Astrocyte (in vitro differentiated cells and primary cell): ENCODE measurements at regions not wholly inside any gene's neighbourhood (a gene's known extent, or its start where the extent isn't known, plus 50 kb on each side); places are given as distances from the start of the nearest gene placed in this dataset.

Source experiments
- DNase-seq: peaks from one replicate; pipeline ENCODE4 v3.0.0-alpha.2; 2010; ENCODE audit warnings: low read depth
- FAIRE-seq: peaks from 2 replicates; lab custom pipeline; 2011; peaks lifted over from hg19 to GRCh38; lab: Jason Lieb, UNC
- H2AFZ ChIP-seq: 2 replicates; pipeline ENCODE4 v1.6.0; 2012; ENCODE audit warnings: low read depth, low read length, inconsistent platforms
- H3K27ac ChIP-seq: 2 replicates; pipeline ENCODE4 v1.5.1; 2011; ENCODE audit warnings: low read depth, low read length, inconsistent platforms
- H3K27me3 ChIP-seq: 2 replicates; pipeline ENCODE4 v1.6.0; 2011; ENCODE audit warnings: low read length, inconsistent platforms; ENCODE audit not compliant: insufficient read depth
- H3K36me3 ChIP-seq: 2 replicates; pipeline ENCODE4 v1.5.1; 2011; ENCODE audit warnings: low read length, inconsistent platforms; ENCODE audit not compliant: insufficient read depth
- H3K4me1 ChIP-seq: 2 replicates; pipeline ENCODE4 v1.5.1; 2011; ENCODE audit warnings: low read length, inconsistent platforms; ENCODE audit not compliant: insufficient read depth
- H3K4me2 ChIP-seq: 2 replicates; pipeline ENCODE4 v1.6.0; 2012; ENCODE audit warnings: low read length, inconsistent platforms
- H3K4me3 ChIP-seq: 2 replicates; pipeline ENCODE4 v1.5.1; 2011; ENCODE audit warnings: low read depth, mild to moderate bottlenecking, low read length, inconsistent platforms; ENCODE audit not compliant: insufficient read depth
- H3K79me2 ChIP-seq: 2 replicates; pipeline ENCODE4 v1.6.0; 2012; ENCODE audit warnings: mild to moderate bottlenecking, low read length, inconsistent platforms; ENCODE audit not compliant: insufficient read depth
- H3K9ac ChIP-seq: 2 replicates; pipeline ENCODE4 v1.6.0; 2012; ENCODE audit warnings: mild to moderate bottlenecking, low read length, inconsistent platforms
- H3K9me3 ChIP-seq: 2 replicates; pipeline ENCODE4 v1.5.1; 2012; ENCODE audit warnings: low read depth, mild to moderate bottlenecking, low read length, inconsistent platforms; ENCODE audit not compliant: insufficient read depth
- H4K20me1 ChIP-seq: 2 replicates; pipeline ENCODE4 v1.6.0; 2012; ENCODE audit warnings: low read length, inconsistent platforms; ENCODE audit not compliant: insufficient read depth
- H3K27ac Mint-ChIP-seq: one replicate; pipeline ENCODE4 v1.8.0; 2021; ENCODE audit warnings: mild to moderate bottlenecking, mixed read lengths; ENCODE audit not compliant: unreplicated experiment
- H3K27me3 Mint-ChIP-seq: one replicate; pipeline ENCODE4 v1.8.0; 2021; ENCODE audit warnings: low read depth, mixed read lengths; ENCODE audit not compliant: unreplicated experiment
- H3K36me3 Mint-ChIP-seq: one replicate; pipeline ENCODE4 v1.8.0; 2021; ENCODE audit warnings: low read depth, mixed read lengths; ENCODE audit not compliant: unreplicated experiment
- H3K4me1 Mint-ChIP-seq: one replicate; pipeline ENCODE4 v1.8.0; 2021; ENCODE audit warnings: low read depth, mixed read lengths; ENCODE audit not compliant: unreplicated experiment
- H3K4me3 Mint-ChIP-seq: one replicate; pipeline ENCODE4 v1.8.0; 2021; ENCODE audit warnings: mild to moderate bottlenecking, moderate library complexity, mixed read lengths; ENCODE audit not compliant: unreplicated experiment
- H3K9me3 Mint-ChIP-seq: one replicate; pipeline ENCODE4 v1.8.0; 2021; ENCODE audit warnings: mild to moderate bottlenecking, mixed read lengths; ENCODE audit not compliant: unreplicated experiment
- CTCF ChIP-seq: IDR thresholded peaks from 2 replicates; pipeline ENCODE4 v1.5.1; 2011; ENCODE audit warnings: low read depth, mild to moderate bottlenecking, inconsistent platforms, low read length, moderate library complexity; ENCODE audit not compliant: insufficient read depth
- EZH2 ChIP-seq: IDR thresholded peaks from 2 replicates; pipeline ENCODE4 v1.6.1; 2012; ENCODE audit warnings: mild to moderate bottlenecking, low read length, inconsistent platforms; ENCODE audit not compliant: insufficient read depth

- no peak overlapping the region for H3K4me2 ChIP-seq
- no peak overlapping the region for H2AFZ ChIP-seq
- no peak for TF ChIP-seq CTCF
- no peak for TF ChIP-seq EZH2
- no peaks in the 10 kb centered on the region for H3K79me2 ChIP-seq
- H3K9ac ChIP-seq: no peak overlapping the region
- Mint-ChIP-seq H3K36me3 (no peaks in the 10 kb centered on the region), H3K27ac (no peak overlapping the region), H3K4me1 (no peaks in the 10 kb centered on the region), H3K9me3 (peaks cover 3% of the 10 kb centered on the region), H3K4me3 (no peak overlapping the region), H3K27me3 (peaks cover 10% of the 10 kb centered on the region)
- no peaks in the 10 kb centered on the region for H3K9me3 ChIP-seq
- H3K4me3 ChIP-seq: no peak overlapping the region
- no peaks in the 10 kb centered on the region for H4K20me1 ChIP-seq
- no peak for DNase-seq
- no peaks in the 10 kb centered on the region for H3K36me3 ChIP-seq
- no peaks in the 10 kb centered on the region for H3K27me3 ChIP-seq
- no peak overlapping the region for H3K27ac ChIP-seq
- FAIRE-seq: no peak
- no peaks in the 10 kb centered on the region for H3K4me1 ChIP-seq
These were observed 100.1 kb upstream of the DYNLRB2 start for GRCh38 chr16:80440667-80441066.

- no peak overlapping the region for H3K27ac Mint-ChIP-seq
- Histone ChIP-seq H4K20me1 (no peaks in the 10 kb centered on the region), H3K27ac (no peak overlapping the region), H3K4me2 (no peak overlapping the region), H3K9me3 (no peaks in the 10 kb centered on the region), H3K36me3 (no peaks in the 10 kb centered on the region), H3K4me1 (no peaks in the 10 kb centered on the region), H3K4me3 (no peak overlapping the region), H3K9ac (no peak overlapping the region), H3K27me3 (no peaks in the 10 kb centered on the region), H2AFZ (no peak overlapping the region), H3K79me2 (no peaks in the 10 kb centered on the region)
- TF ChIP-seq CTCF: no peak
- TF ChIP-seq EZH2: no peak
- peaks cover 10% of the 10 kb centered on the region for H3K27me3 Mint-ChIP-seq
- DNase-seq (no peak), FAIRE-seq (no peak)
- peaks cover 4% of the 10 kb centered on the region for H3K9me3 Mint-ChIP-seq
- H3K4me3 Mint-ChIP-seq: no peak overlapping the region
- no peaks in the 10 kb centered on the region for H3K36me3 Mint-ChIP-seq
- H3K4me1 Mint-ChIP-seq: no peaks in the 10 kb centered on the region
These were observed 103.1 kb upstream of the DYNLRB2 start for GRCh38 chr16:80437707-80438106.

GRCh38 chr16:80436510-80436909 lies 104.3 kb upstream of the DYNLRB2 start:
- FAIRE-seq: no peak
- H3K36me3 Mint-ChIP-seq: no peaks in the 10 kb centered on the region
- no peak overlapping the region for H3K4me3 Mint-ChIP-seq

More at GRCh38 chr16:80436510-80436909, 104.3 kb upstream of the DYNLRB2 start:
- H3K4me1 ChIP-seq: no peaks in the 10 kb centered on the region
- H2AFZ ChIP-seq: no peak overlapping the region
- no peaks in the 10 kb centered on the region for H3K4me1 Mint-ChIP-seq
- no peaks in the 10 kb centered on the region for H3K79me2 ChIP-seq
- no peak overlapping the region for H3K27ac Mint-ChIP-seq
- no peak overlapping the region for H3K9ac ChIP-seq
- H4K20me1 ChIP-seq: no peaks in the 10 kb centered on the region
- DNase-seq: no peak
- no peaks in the 10 kb centered on the region for H3K9me3 ChIP-seq
- H3K27me3 ChIP-seq: no peaks in the 10 kb centered on the region
- H3K27ac ChIP-seq: no peak overlapping the region
- H3K4me3 ChIP-seq: no peak overlapping the region
- peaks cover 10% of the 10 kb centered on the region for H3K27me3 Mint-ChIP-seq
- H3K36me3 ChIP-seq: no peaks in the 10 kb centered on the region
- H3K4me2 ChIP-seq: no peak overlapping the region
- peaks cover 4% of the 10 kb centered on the region for H3K9me3 Mint-ChIP-seq
- TF ChIP-seq CTCF (no peak), EZH2 (no peak)
